ENCODE measurements at regions not wholly inside any gene's neighbourhood (a gene's known extent, or its start where the extent isn't known, plus 50 kb on each side); places are given as distances from the start of the nearest gene placed in this dataset.

DNA sequence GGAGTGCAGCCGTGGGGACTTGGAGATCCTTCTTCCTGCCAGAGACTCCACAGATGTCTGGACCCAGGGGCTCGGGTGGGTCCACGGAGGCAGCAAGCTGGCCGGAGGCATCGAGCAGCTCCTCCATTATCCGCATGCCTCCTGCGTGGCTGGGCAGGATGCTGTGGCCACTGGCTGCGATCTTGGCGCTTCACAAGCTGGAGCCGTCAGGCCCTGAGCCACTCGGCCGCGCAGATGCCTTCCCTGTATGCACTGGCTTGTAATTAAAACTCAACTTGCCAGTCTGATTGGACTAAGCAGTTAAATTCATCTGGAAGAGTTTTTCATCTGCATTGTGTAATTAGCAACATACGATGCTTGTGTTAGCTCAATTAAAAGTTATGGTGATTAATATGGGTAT lies 151.5 kb downstream of the AACS start:
- TF ChIP-seq, protein P1, sequence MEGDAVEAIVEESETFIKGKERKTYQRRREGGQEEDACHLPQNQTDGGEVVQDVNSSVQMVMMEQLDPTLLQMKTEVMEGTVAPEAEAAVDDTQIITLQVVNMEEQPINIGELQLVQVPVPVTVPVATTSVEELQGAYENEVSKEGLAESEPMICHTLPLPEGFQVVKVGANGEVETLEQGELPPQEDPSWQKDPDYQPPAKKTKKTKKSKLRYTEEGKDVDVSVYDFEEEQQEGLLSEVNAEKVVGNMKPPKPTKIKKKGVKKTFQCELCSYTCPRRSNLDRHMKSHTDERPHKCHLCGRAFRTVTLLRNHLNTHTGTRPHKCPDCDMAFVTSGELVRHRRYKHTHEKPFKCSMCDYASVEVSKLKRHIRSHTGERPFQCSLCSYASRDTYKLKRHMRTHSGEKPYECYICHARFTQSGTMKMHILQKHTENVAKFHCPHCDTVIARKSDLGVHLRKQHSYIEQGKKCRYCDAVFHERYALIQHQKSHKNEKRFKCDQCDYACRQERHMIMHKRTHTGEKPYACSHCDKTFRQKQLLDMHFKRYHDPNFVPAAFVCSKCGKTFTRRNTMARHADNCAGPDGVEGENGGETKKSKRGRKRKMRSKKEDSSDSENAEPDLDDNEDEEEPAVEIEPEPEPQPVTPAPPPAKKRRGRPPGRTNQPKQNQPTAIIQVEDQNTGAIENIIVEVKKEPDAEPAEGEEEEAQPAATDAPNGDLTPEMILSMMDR (IDR thresholded peaks at IDR 0.05 in 8 of 11, conservative IDR thresholded peaks at IDR 0.05 in 3 of 11): no peak
- TF ChIP-seq POLR2A (IDR thresholded peaks at IDR 0.05): no peak
